GM23338 (cell line): ENCODE measurements at regions not wholly inside any gene's neighbourhood (a gene's known extent, or its start where the extent isn't known, plus 50 kb on each side); places are given as distances from the start of the nearest gene placed in this dataset.
"Not testable (repeated sequence)": the region's sequence is repeated elsewhere in the genome, so short reads cannot be mapped to it uniquely, and the experiment has no call there.

Source experiments
- ATAC-seq: fragments of 200-7000 bp; cut with Tn5 transposase; 3 replicates; pipeline ENCODE4 v1.9.1; 2020
- DNase-seq: peaks from one replicate; pipeline ENCODE4 v3.0.0-alpha.2; 2015; ENCODE audit warnings: low spot score
- H2AFZ ChIP-seq: fragments of 200-600 bp; sonication (generic); 2 replicates; pipeline ENCODE4 v1.8.0; 2016; ENCODE audit warnings: antibody characterized with exemption, mild to moderate bottlenecking, moderate library complexity
- H3F3A ChIP-seq: fragments of 200-600 bp; sonication (generic); replicated peaks from 2 replicates; pipeline ENCODE4 v1.8.0; 2017; ENCODE audit warnings: antibody characterized with exemption, mixed run types, low read depth
- H3K27ac ChIP-seq: fragments of 200-600 bp; sonication (generic); 2 replicates; pipeline ENCODE4 v1.6.1; 2016; ENCODE audit warnings: low read depth
- H3K27me3 ChIP-seq: fragments of 200-600 bp; sonication (generic); 2 replicates; pipeline ENCODE4 v1.8.0; 2016; ENCODE audit warnings: mild to moderate bottlenecking, mixed run types, moderate library complexity; ENCODE audit not compliant: insufficient read depth
- H3K36me3 ChIP-seq: fragments of 200-600 bp; sonication (generic); 2 replicates; pipeline ENCODE4 v1.8.0; 2016; ENCODE audit warnings: mild to moderate bottlenecking; ENCODE audit not compliant: insufficient read depth
- H3K4me1 ChIP-seq: fragments of 200-600 bp; sonication (generic); 2 replicates; pipeline ENCODE4 v1.8.0; 2016; ENCODE audit warnings: mild to moderate bottlenecking, moderate library complexity; ENCODE audit not compliant: insufficient read depth
- H3K4me2 ChIP-seq: fragments of 200-600 bp; sonication (generic); 2 replicates; pipeline ENCODE4 v1.7.1; 2017; ENCODE audit warnings: mixed run types
- H3K4me3 ChIP-seq: fragments of 200-600 bp; sonication (generic); 2 replicates; pipeline ENCODE4 v1.6.1; 2016; ENCODE audit warnings: mixed run types
- H3K79me2 ChIP-seq: fragments of 200-600 bp; sonication (generic); replicated peaks from 2 replicates; pipeline ENCODE4 v1.8.0; 2017; ENCODE audit warnings: mild to moderate bottlenecking; ENCODE audit not compliant: insufficient read depth
- H3K9me2 ChIP-seq: fragments of 200-600 bp; sonication (generic); 2 replicates; pipeline ENCODE4 v1.8.0; 2017; ENCODE audit not compliant: insufficient read depth
- H4K20me1 ChIP-seq: fragments of 200-600 bp; sonication (generic); replicated peaks from 2 replicates; pipeline ENCODE4 v1.8.0; 2017; ENCODE audit warnings: mild to moderate bottlenecking; ENCODE audit not compliant: insufficient read depth
- H3K27ac Mint-ChIP-seq: 2 replicates; pipeline ENCODE4 v1.8.0; 2020; ENCODE audit warnings: inconsistent platforms, mild to moderate bottlenecking, moderate library complexity, mixed read lengths
- H3K27me3 Mint-ChIP-seq: 3 replicates; pipeline ENCODE4 v1.8.0; 2022; ENCODE audit warnings: low read depth, mild to moderate bottlenecking, moderate library complexity, mixed read lengths, inconsistent platforms; ENCODE audit not compliant: insufficient read depth, poor library complexity
- H3K36me3 Mint-ChIP-seq: 3 replicates; pipeline ENCODE4 v1.8.0; 2021; ENCODE audit warnings: low read depth, mild to moderate bottlenecking, inconsistent platforms, moderate library complexity, mixed read lengths
- H3K4me1 Mint-ChIP-seq: 3 replicates; pipeline ENCODE4 v1.8.0; 2020; ENCODE audit warnings: mild to moderate bottlenecking, inconsistent platforms, mixed read lengths
- H3K4me3 Mint-ChIP-seq: 3 replicates; pipeline ENCODE4 v1.8.0; 2021; ENCODE audit warnings: moderate library complexity, mild to moderate bottlenecking, inconsistent platforms, mixed read lengths
- H3K9me3 Mint-ChIP-seq: 3 replicates; pipeline ENCODE4 v1.8.0; 2020; ENCODE audit warnings: moderate library complexity, mild to moderate bottlenecking, inconsistent platforms, mixed read lengths
- CREB1 ChIP-seq: fragments of 250-450 bp; sonication (Bioruptor Pico); IDR thresholded peaks from 2 replicates; pipeline ENCODE4 v1.5.0; 2020; ENCODE audit warnings: low read depth, mild to moderate bottlenecking, moderate library complexity
- EZH2 ChIP-seq: fragments of 200-600 bp; sonication (generic); IDR thresholded peaks from one replicate; pipeline ENCODE4 v1.8.0; 2017; ENCODE audit warnings: antibody characterized with exemption, mild to moderate bottlenecking, low read depth; ENCODE audit not compliant: unreplicated experiment
- EZH2phosphoT487 ChIP-seq: fragments of 200-600 bp; sonication (generic); IDR thresholded peaks from one replicate; pipeline ENCODE4 v1.8.1; 2018; ENCODE audit warnings: antibody characterized with exemption; ENCODE audit not compliant: unreplicated experiment
- JUNB ChIP-seq: IDR thresholded peaks from one replicate; pipeline ENCODE4 v1.6.1; 2016; ENCODE audit warnings: antibody characterized with exemption; ENCODE audit not compliant: unreplicated experiment
- NANOG ChIP-seq: IDR thresholded peaks from 2 replicates; pipeline ENCODE4 v1.6.1; 2016; ENCODE audit warnings: antibody characterized with exemption, borderline replicate concordance
- POLR2AphosphoS5 ChIP-seq: IDR thresholded peaks from 2 replicates; pipeline ENCODE4 v1.6.1; 2016; ENCODE audit warnings: antibody characterized with exemption, low read depth
- STAT1 ChIP-seq: IDR thresholded peaks from one replicate; pipeline ENCODE4 v1.6.1; 2016; ENCODE audit warnings: antibody characterized with exemption; ENCODE audit not compliant: unreplicated experiment
- ZNF114 ChIP-seq: fragments of 250-450 bp; sonication (Bioruptor Pico); IDR thresholded peaks from 2 replicates; pipeline ENCODE4 v1.5.0; 2020; ENCODE audit warnings: mild to moderate bottlenecking, moderate library complexity
- ZNF331 ChIP-seq: fragments of 250-450 bp; sonication (Bioruptor Pico); IDR thresholded peaks from 2 replicates; pipeline ENCODE4 v1.5.0; 2020; ENCODE audit warnings: low read depth, mild to moderate bottlenecking, moderate library complexity
- TF ChIP-seq, protein P1 (sequence below), 2 experiments: fragments of 200-600 bp in 1 of 2; sonication (generic) in 1 of 2; conservative IDR thresholded peaks; 2 replicates each; pipeline versions ENCODE4 v1.5.1 to v1.6.1; 2016 to 2017; ENCODE audit warnings: antibody characterized with exemption in 2 of 2, low read depth in 2 of 2, mild to moderate bottlenecking in 2 of 2, moderate library complexity in 1 of 2
- TF ChIP-seq, protein P2 (sequence below): fragments of 250-450 bp; sonication (Bioruptor Pico); IDR thresholded peaks from 2 replicates; pipeline ENCODE4 v1.5.0; 2020; ENCODE audit warnings: mild to moderate bottlenecking, moderate library complexity

DNA sequence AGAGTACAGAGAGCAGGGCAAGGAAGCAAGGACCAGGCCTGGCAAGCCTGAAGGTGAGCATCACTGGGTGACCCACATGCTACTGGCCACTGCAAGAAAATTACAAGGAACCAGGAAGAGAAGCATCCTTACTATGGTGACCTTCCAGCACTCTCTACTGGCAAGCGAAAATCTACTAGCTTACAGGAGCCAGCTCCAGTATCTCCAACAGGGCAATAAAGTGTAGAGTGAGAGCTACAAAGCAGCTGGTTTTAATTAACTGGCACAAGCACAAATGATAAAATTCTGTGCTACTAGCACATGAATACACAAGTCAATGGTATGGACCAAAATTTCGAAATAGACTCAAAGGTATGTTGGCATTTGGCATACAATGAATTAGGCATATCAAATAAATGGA lies 113.3 kb upstream of the CAST start:
- Histone ChIP-seq H4K20me1 (no peaks in the 10 kb centered on the region), H3K4me3 (no peak overlapping the region), H3K27ac (no peak overlapping the region), H3K27me3 (no peaks in the 10 kb centered on the region), H3K4me2 (no peak overlapping the region), H3F3A (no peaks in the 10 kb centered on the region), H3K79me2 (no peaks in the 10 kb centered on the region), H2AFZ (no peak overlapping the region), H3K4me1 (no peaks in the 10 kb centered on the region), H3K36me3 (no peaks in the 10 kb centered on the region), H3K9me2 (peaks cover 6% of the 10 kb centered on the region; the same call in 1 of the 2 replicates)
- Mint-ChIP-seq H3K4me3 (no peak overlapping the region), H3K9me3 (peaks cover 7% of the 10 kb centered on the region), H3K27me3 (no peaks in the 10 kb centered on the region), H3K36me3 (peaks cover 4% of the 10 kb centered on the region; the same call in 1 of the 3 replicates), H3K4me1 (no peaks in the 10 kb centered on the region), H3K27ac (no peak overlapping the region)
- DNase-seq = no peak
- 0 out of 3 replicates have a peak, but pooled peaks have one; percentile 29 for ATAC-seq
- TF ChIP-seq, protein P1, sequence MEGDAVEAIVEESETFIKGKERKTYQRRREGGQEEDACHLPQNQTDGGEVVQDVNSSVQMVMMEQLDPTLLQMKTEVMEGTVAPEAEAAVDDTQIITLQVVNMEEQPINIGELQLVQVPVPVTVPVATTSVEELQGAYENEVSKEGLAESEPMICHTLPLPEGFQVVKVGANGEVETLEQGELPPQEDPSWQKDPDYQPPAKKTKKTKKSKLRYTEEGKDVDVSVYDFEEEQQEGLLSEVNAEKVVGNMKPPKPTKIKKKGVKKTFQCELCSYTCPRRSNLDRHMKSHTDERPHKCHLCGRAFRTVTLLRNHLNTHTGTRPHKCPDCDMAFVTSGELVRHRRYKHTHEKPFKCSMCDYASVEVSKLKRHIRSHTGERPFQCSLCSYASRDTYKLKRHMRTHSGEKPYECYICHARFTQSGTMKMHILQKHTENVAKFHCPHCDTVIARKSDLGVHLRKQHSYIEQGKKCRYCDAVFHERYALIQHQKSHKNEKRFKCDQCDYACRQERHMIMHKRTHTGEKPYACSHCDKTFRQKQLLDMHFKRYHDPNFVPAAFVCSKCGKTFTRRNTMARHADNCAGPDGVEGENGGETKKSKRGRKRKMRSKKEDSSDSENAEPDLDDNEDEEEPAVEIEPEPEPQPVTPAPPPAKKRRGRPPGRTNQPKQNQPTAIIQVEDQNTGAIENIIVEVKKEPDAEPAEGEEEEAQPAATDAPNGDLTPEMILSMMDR (conservative IDR thresholded peaks at IDR 0.05; ENCODE audit: low read depth in 2 of 2) = peak in 1 of 2 experiments; percentile 39; a peak in 2 of 4 replicates
- no peak for TF ChIP-seq POLR2AphosphoS5

DNA sequence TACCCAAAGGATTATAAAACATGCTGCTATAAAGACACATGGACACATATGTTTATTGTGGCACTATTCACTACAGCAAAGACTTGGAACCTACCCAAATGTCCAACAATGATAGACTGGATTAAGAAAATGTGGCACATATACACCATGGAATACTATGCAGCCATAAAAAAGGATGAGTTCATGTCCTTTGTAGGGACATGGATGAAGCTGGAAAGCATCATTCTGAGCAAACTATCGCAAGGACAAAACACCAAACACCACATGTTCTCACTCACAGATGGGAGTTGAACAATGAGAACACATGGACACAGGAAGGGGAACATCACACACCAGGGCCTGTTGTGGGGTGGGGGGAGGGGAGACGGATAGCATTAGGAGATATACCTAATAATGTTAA lies 101.3 kb upstream of the CAST start:
- H3K27ac Mint-ChIP-seq, H3K9me2 ChIP-seq, H3K4me3 Mint-ChIP-seq, H3K36me3 ChIP-seq, H3K4me1 ChIP-seq, H3F3A ChIP-seq, H3K4me2 ChIP-seq, H3K4me3 ChIP-seq, H3K27me3 ChIP-seq, H3K36me3 Mint-ChIP-seq, H3K4me1 Mint-ChIP-seq, H2AFZ ChIP-seq, DNase-seq, H3K27me3 Mint-ChIP-seq, H4K20me1 ChIP-seq, ATAC-seq, H3K9me3 Mint-ChIP-seq, H3K79me2 ChIP-seq, H3K27ac ChIP-seq: not testable (repeated sequence)

DNA sequence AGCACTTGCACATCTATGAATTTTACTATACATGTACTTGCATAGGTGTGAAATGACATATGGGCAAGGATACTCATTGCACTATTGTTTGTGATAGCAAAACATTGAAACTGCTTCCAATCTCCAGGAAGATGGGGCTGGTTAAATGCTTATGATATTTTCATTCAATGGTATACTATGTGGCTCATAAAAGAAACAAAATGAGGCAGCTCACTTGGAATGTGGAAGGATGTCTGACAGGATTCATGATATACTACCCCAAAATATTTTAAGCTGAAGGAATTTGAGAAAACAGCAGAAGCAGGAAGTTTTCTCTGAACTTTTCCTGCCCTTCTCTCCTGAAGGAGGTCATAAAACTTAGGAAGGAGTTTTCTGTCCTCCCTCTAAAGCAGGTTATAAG lies 99.6 kb upstream of the CAST start:
- Histone ChIP-seq H2AFZ (no peak overlapping the region), H3K79me2 (no peaks in the 10 kb centered on the region), H3K27me3 (no peaks in the 10 kb centered on the region), H3K9me2 (no peaks in the 10 kb centered on the region), H3K27ac (no peak overlapping the region), H4K20me1 (no peaks in the 10 kb centered on the region), H3K36me3 (no peaks in the 10 kb centered on the region), H3K4me3 (no peak overlapping the region), H3K4me1 (peaks cover 5% of the 10 kb centered on the region; the same call in 1 of the 2 replicates), H3K4me2 (no peak overlapping the region), H3F3A (no peaks in the 10 kb centered on the region)
- DNase-seq = no peak
- peaks cover 3% of the 10 kb centered on the region; the same call in 1 of the 3 replicates for H3K9me3 Mint-ChIP-seq
- H3K4me3 Mint-ChIP-seq = no peak overlapping the region
- no peaks in the 10 kb centered on the region for H3K27me3 Mint-ChIP-seq
- H3K4me1 Mint-ChIP-seq = peaks cover 8% of the 10 kb centered on the region
- no peak for ATAC-seq
- no peaks in the 10 kb centered on the region for H3K36me3 Mint-ChIP-seq
- no peak overlapping the region for H3K27ac Mint-ChIP-seq
- TF ChIP-seq JUNB (no peak), ZNF114 (no peak), EZH2 (no peak), CREB1 (CRISPR knock-in tag) (no peak), NANOG (no peak), POLR2AphosphoS5 (no peak), EZH2phosphoT487 (no peak), ZNF331 (CRISPR knock-in tag) (no peak), STAT1 (no peak)
- TF ChIP-seq, protein P2, sequence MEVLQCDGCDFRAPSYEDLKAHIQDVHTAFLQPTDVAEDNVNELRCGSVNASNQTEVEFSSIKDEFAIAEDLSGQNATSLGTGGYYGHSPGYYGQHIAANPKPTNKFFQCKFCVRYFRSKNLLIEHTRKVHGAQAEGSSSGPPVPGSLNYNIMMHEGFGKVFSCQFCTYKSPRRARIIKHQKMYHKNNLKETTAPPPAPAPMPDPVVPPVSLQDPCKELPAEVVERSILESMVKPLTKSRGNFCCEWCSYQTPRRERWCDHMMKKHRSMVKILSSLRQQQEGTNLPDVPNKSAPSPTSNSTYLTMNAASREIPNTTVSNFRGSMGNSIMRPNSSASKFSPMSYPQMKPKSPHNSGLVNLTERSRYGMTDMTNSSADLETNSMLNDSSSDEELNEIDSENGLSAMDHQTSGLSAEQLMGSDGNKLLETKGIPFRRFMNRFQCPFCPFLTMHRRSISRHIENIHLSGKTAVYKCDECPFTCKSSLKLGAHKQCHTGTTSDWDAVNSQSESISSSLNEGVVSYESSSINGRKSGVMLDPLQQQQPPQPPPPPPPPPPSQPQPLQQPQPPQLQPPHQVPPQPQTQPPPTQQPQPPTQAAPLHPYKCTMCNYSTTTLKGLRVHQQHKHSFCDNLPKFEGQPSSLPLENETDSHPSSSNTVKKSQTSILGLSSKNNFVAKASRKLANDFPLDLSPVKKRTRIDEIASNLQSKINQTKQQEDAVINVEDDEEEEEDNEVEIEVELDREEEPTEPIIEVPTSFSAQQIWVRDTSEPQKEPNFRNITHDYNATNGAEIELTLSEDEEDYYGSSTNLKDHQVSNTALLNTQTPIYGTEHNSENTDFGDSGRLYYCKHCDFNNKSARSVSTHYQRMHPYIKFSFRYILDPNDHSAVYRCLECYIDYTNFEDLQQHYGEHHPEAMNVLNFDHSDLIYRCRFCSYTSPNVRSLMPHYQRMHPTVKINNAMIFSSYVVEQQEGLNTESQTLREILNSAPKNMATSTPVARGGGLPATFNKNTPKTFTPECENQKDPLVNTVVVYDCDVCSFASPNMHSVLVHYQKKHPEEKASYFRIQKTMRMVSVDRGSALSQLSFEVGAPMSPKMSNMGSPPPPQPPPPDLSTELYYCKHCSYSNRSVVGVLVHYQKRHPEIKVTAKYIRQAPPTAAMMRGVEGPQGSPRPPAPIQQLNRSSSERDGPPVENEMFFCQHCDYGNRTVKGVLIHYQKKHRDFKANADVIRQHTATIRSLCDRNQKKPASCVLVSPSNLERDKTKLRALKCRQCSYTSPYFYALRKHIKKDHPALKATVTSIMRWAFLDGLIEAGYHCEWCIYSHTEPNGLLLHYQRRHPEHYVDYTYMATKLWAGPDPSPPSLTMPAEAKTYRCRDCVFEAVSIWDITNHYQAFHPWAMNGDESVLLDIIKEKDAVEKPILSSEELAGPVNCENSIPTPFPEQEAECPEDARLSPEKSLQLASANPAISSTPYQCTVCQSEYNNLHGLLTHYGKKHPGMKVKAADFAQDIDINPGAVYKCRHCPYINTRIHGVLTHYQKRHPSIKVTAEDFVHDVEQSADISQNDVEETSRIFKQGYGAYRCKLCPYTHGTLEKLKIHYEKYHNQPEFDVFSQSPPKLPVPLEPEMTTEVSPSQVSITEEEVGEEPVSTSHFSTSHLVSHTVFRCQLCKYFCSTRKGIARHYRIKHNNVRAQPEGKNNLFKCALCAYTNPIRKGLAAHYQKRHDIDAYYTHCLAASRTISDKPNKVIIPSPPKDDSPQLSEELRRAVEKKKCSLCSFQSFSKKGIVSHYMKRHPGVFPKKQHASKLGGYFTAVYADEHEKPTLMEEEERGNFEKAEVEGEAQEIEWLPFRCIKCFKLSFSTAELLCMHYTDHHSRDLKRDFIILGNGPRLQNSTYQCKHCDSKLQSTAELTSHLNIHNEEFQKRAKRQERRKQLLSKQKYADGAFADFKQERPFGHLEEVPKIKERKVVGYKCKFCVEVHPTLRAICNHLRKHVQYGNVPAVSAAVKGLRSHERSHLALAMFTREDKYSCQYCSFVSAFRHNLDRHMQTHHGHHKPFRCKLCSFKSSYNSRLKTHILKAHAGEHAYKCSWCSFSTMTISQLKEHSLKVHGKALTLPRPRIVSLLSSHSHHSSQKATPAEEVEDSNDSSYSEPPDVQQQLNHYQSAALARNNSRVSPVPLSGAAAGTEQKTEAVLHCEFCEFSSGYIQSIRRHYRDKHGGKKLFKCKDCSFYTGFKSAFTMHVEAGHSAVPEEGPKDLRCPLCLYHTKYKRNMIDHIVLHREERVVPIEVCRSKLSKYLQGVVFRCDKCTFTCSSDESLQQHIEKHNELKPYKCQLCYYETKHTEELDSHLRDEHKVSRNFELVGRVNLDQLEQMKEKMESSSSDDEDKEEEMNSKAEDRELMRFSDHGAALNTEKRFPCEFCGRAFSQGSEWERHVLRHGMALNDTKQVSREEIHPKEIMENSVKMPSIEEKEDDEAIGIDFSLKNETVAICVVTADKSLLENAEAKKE (CRISPR knock-in tag) = no peak
